Common myeloid progenitor, CD34-positive (primary cell): ENCODE measurements at regions not wholly inside any gene's neighbourhood (a gene's known extent, or its start where the extent isn't known, plus 50 kb on each side); places are given as distances from the start of the nearest gene placed in this dataset.
"Not testable (repeated sequence)": the region's sequence is repeated elsewhere in the genome, so short reads cannot be mapped to it uniquely, and the experiment has no call there.

Experiments used
- CTCF ChIA-PET: fragments of 350-600 bp; sonication (Branson Sonifier 250); formaldehyde crosslinking; loops from one replicate; lab custom pipeline; 2021; ENCODE audit warnings: antibody characterized with exemption; lab: Charles Lee
- POLR2A ChIA-PET: fragments of 350-600 bp; sonication (Branson Sonifier 250); formaldehyde crosslinking; loops from one replicate; lab custom pipeline; 2021; ENCODE audit warnings: antibody characterized with exemption; lab: Charles Lee
- DNase-seq, 3 donors: peaks; one replicate each; pipeline versions ENCODE4 v3.0.0 to v3.0.0-alpha.2; 2013
- H3K27ac ChIP-seq, 2 experiments: 1 replicate in 1 of 2; 2 replicates in 1 of 2; pipeline ENCODE4 v1.7.0; 2013; ENCODE audit warnings: inconsistent platforms in 2 of 2, low read length in 2 of 2, mild to moderate bottlenecking in 2 of 2, low read depth in 1 of 2, moderate library complexity in 1 of 2; ENCODE audit not compliant: severe bottlenecking in 2 of 2, insufficient read depth in 1 of 2, poor library complexity in 1 of 2
- H3K27me3 ChIP-seq, 5 experiments: replicated peaks in 2 of 5; 1 replicate in 3 of 5; 2 replicates in 2 of 5; pipeline versions ENCODE4 v1.6.1 to v1.7.0; 2013; ENCODE audit warnings: low read length in 4 of 5, mild to moderate bottlenecking in 2 of 5, moderate library complexity in 2 of 5, inconsistent platforms in 1 of 5; ENCODE audit not compliant: insufficient read depth in 5 of 5, control insufficient read depth in 4 of 5
- H3K36me3 ChIP-seq, 4 experiments: 1 replicate in 2 of 4; 2 replicates in 2 of 4; pipeline versions ENCODE4 v1.6.1 to v1.7.0; 2013; ENCODE audit warnings: low read length in 3 of 4, control low read depth in 1 of 4, mild to moderate bottlenecking in 1 of 4; ENCODE audit not compliant: control insufficient read depth in 4 of 4, insufficient read depth in 4 of 4
- H3K4me1 ChIP-seq, 4 experiments: 1 replicate in 3 of 4; 2 replicates in 1 of 4; pipeline versions ENCODE4 v1.6.1 to v1.7.1; 2013; ENCODE audit warnings: low read length in 3 of 4, mild to moderate bottlenecking in 3 of 4, control low read depth in 1 of 4, inconsistent platforms in 1 of 4, moderate library complexity in 1 of 4; ENCODE audit not compliant: control insufficient read depth in 4 of 4, insufficient read depth in 4 of 4; ENCODE audit errors: control extremely low read depth in 1 of 4
- H3K4me3 ChIP-seq, 7 experiments: 1 replicate in 4 of 7; 2 replicates in 3 of 7; pipeline versions ENCODE4 v1.5.1 to v1.7.0; 2013; ENCODE audit warnings: mild to moderate bottlenecking in 7 of 7, low read length in 6 of 7, moderate library complexity in 6 of 7, inconsistent platforms in 2 of 7, low read depth in 2 of 7, control low read depth in 1 of 7; ENCODE audit not compliant: insufficient read depth in 4 of 7, control insufficient read depth in 1 of 7; ENCODE audit errors: extremely low read depth in 1 of 7
- H3K9me3 ChIP-seq, 5 experiments: 1 replicate in 4 of 5; 2 replicates in 1 of 5; pipeline versions ENCODE4 v1.6.1 to v1.7.1; 2013; ENCODE audit warnings: low read length in 4 of 5, mild to moderate bottlenecking in 2 of 5, inconsistent platforms in 1 of 5, low read depth in 1 of 5, moderate library complexity in 1 of 5; ENCODE audit not compliant: control insufficient read depth in 4 of 5, insufficient read depth in 2 of 5; ENCODE audit errors: control extremely low read depth in 1 of 5
- WGBS: methylation state at CpG from one replicate; pipeline ENCODE4 v1.1.5; 2013; ENCODE audit not compliant: insufficient coverage; 5-methylcytosine and 5-hydroxymethylcytosine counted together

DNA sequence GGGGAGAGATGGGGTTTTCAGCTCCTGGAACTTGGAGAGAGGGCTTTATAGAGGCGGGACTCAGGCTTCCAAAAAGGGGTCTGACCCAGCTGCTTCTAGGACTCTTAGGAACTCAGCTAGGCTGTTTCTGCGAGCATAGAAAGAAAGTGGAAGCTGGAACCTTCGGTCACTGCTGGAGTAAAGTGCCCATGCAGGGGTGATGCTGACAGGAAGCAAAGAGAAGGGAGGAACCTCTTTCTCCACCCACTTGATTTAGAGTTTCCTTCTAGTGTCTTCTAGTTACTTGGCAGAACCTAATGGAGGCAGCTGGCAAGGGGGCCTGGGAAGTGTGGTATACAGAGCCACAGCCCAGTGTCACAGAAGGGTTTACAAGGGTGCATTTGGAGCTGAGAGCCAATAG is 283.6 kb downstream of the QKI start:
- H3K4me3 ChIP-seq: no peak overlapping the region
- ChIA-PET CTCF (interaction anchor here (0.9 kb wide), 1 partner anchor 204 kb away, joined by 3 read pairs; no protein-coding TSS in a partner anchor), POLR2A (no interaction called here)
- peaks cover 0 to 32% (median 0%) of the 10 kb centered on the region in 4 experiments for H3K4me1 ChIP-seq
- no peaks in the 10 kb centered on the region for H3K36me3 ChIP-seq
- DNase-seq: no peak
- H3K9me3 ChIP-seq: peaks cover 0 to 1% (median 0%) of the 10 kb centered on the region in 5 experiments
- H3K27me3 ChIP-seq: peaks cover 0 to 18% (median 4%) of the 10 kb centered on the region in 5 experiments
- WGBS: 77% methylated on average over 3 of the region's 3 CpGs
- H3K27ac ChIP-seq: no peak overlapping the region

GRCh38 chr6:163696311-163696710 is 281.8 kb downstream of the QKI start:
- H3K4me3 ChIP-seq, H3K27ac ChIP-seq, CTCF ChIA-PET, H3K9me3 ChIP-seq, H3K36me3 ChIP-seq, POLR2A ChIA-PET: not testable (repeated sequence)
- 46% methylated on average over 4 of the region's 4 CpGs for WGBS
- peaks cover 0 to 23% (median 0%) of the 10 kb centered on the region in 4 experiments for H3K4me1 ChIP-seq
- peaks cover 0 to 16% (median 4%) of the 10 kb centered on the region in 5 experiments for H3K27me3 ChIP-seq
- DNase-seq: peak in 2 of 3 donors; percentile 17 to 19

DNA sequence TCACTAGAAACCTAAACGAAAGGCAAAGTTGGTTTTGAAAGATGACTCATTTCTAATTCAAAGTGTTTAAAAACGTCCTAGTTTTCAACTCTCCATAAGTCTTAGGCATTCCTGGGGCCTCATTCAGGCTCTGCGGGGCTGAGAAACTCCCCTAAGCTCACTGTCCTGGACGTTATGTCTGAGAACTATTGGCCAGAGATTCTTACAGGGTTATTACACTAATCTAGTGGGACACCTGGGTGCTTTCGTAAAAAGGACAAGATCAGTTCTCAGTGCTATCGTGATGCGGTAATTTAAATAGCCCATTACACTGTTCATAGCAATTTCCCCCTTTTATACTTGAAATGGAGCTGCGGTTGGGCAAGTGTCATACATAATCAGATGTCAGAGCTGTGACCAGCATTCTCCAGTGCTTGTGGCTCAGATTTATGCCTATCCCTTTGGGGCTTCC is 280.9 kb downstream of the QKI start:
- Histone ChIP-seq H3K36me3 (no peaks in the 10 kb centered on the region), H3K4me1 (peaks cover 0 to 23% (median 0%) of the 10 kb centered on the region in 4 experiments), H3K27ac (no peak overlapping the region), H3K9me3 (peaks cover 0 to 1% (median 0%) of the 10 kb centered on the region in 5 experiments), H3K4me3 (no peak overlapping the region), H3K27me3 (peaks cover 0 to 20% (median 4%) of the 10 kb centered on the region in 5 experiments)
- CTCF ChIA-PET: no interaction called here
- no peak for DNase-seq
- WGBS: 87% methylated on average over 7 of the region's 8 CpGs
- POLR2A ChIA-PET: no interaction called here

- DNase-seq: no peak
- CTCF ChIA-PET: interaction anchor here (0.6 kb wide), 1 partner anchor 251 kb away, joined by 3 read pairs; no protein-coding TSS in a partner anchor
- Histone ChIP-seq H3K27me3 (peaks cover 0 to 20% (median 4%) of the 10 kb centered on the region in 5 experiments), H3K27ac (no peak overlapping the region), H3K36me3 (no peaks in the 10 kb centered on the region), H3K9me3 (peaks cover 0 to 1% (median 0%) of the 10 kb centered on the region in 5 experiments), H3K4me1 (peaks cover 0 to 23% (median 0%) of the 10 kb centered on the region in 4 experiments), H3K4me3 (no peak overlapping the region)
- POLR2A ChIA-PET: no interaction called here
- WGBS: 87% methylated on average over 3 of the region's 6 CpGs
These were observed 280.5 kb downstream of the QKI start for GRCh38 chr6:163694988-163695398.

GRCh38 chr6:163694072-163694471 is 279.6 kb downstream of the QKI start:
- 100% methylated on average over 1 of the region's 3 CpGs for WGBS
- H3K27me3 ChIP-seq: peaks cover 0 to 19% (median 4%) of the 10 kb centered on the region in 5 experiments
- POLR2A ChIA-PET: no interaction called here

DNA sequence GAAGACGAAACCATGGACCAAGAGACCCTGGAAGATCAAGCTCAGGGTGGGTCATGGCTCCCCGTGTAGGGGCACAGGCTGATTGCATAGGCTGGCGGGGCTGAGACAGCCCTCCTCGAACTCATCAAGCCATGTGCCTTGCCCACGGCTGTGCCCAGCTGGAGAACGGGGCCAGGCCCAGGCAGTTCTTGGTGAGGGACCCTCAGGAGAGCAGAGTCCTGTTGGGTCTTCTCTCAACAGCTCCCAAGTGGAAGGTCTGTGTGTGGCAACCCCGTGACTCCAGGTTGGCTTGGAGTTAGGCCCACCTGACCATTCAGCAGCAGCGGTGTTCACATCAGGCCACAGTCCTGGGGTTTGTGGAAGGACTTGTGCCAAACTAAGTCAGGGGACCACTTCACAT is 276.5 kb downstream of the QKI start:
- DNase-seq: no peak
- Histone ChIP-seq H3K27me3 (peaks cover 0 to 22% (median 5%) of the 10 kb centered on the region in 5 experiments), H3K9me3 (peaks cover 0 to 1% (median 0%) of the 10 kb centered on the region in 5 experiments), H3K4me3 (no peak overlapping the region), H3K36me3 (no peaks in the 10 kb centered on the region), H3K27ac (no peak overlapping the region), H3K4me1 (peaks cover 0 to 5% (median 0%) of the 10 kb centered on the region in 4 experiments)
- ChIA-PET CTCF (no interaction called here), POLR2A (no interaction called here)
- WGBS: 99% methylated on average over 6 of the region's 8 CpGs

More at GRCh38 chr6:163694072-163694471, 279.6 kb downstream of the QKI start:
- Histone ChIP-seq H3K4me1 (peaks cover 0 to 23% (median 0%) of the 10 kb centered on the region in 4 experiments), H3K9me3 (peaks cover 0 to 1% (median 0%) of the 10 kb centered on the region in 5 experiments), H3K36me3 (no peaks in the 10 kb centered on the region), H3K4me3 (no peak overlapping the region), H3K27ac (no peak overlapping the region)
- DNase-seq: no peak
- CTCF ChIA-PET: no interaction called here

- Histone ChIP-seq H3K27me3 (peaks cover 0 to 23% (median 5%) of the 10 kb centered on the region in 5 experiments), H3K9me3 (peaks cover 0 to 1% (median 0%) of the 10 kb centered on the region in 5 experiments), H3K27ac (no peak overlapping the region), H3K4me1 (no peaks in the 10 kb centered on the region), H3K36me3 (no peaks in the 10 kb centered on the region), H3K4me3 (no peak overlapping the region)
- ChIA-PET POLR2A (no interaction called here), CTCF (no interaction called here)
- WGBS: 98% methylated on average over 5 of the region's 6 CpGs
- no peak for DNase-seq
These were observed 274.3 kb downstream of the QKI start for GRCh38 chr6:163688739-163689362.
